PC-3 (cell line): ENCODE measurements at regions not wholly inside any gene's neighbourhood (a gene's known extent, or its start where the extent isn't known, plus 50 kb on each side); places are given as distances from the start of the nearest gene placed in this dataset.
"Not testable (repeated sequence)": the region's sequence is repeated elsewhere in the genome, so short reads cannot be mapped to it uniquely, and the experiment has no call there.

ENCODE experiments used
- ATAC-seq: fragments of 200-7000 bp; cut with Tn5 transposase; 2 replicates; pipeline ENCODE4 v1.9.1; 2020; ENCODE audit warnings: mild to moderate bottlenecking, moderate library complexity
- BruUV-seq: library from RNA; stranded (reverse); fragments of 400-500 nt; replicated peaks from 2 replicates; lab custom pipeline; 2021; lab: Mats Ljungman, UMichigan
- CTCF ChIA-PET: fragments of 300-600 bp; sonication (Branson Sonifier 250); formaldehyde crosslinking; loops from one replicate; lab custom pipeline; 2022; ENCODE audit warnings: antibody characterized with exemption; lab: Charles Lee
- POLR2A ChIA-PET: fragments of 300-600 bp; sonication (Branson Sonifier 250); formaldehyde crosslinking; loops from one replicate; lab custom pipeline; 2022; ENCODE audit warnings: antibody characterized with exemption; ENCODE audit not compliant: unreplicated experiment; lab: Charles Lee
- DNase-seq: peaks from one replicate; pipeline ENCODE4 v3.0.0-alpha.2; 2015
- H2AFZ ChIP-seq: fragments of 300-600 bp; sonication (generic); 2 replicates; pipeline ENCODE4 v1.6.0; 2016; ENCODE audit warnings: antibody characterized with exemption, low read length
- H3F3A ChIP-seq: fragments of 300-600 bp; sonication (generic); one replicate; pipeline ENCODE4 v1.6.0; 2017; ENCODE audit warnings: antibody characterized with exemption, low read length, control low read depth, mild to moderate bottlenecking; ENCODE audit not compliant: unreplicated experiment
- H3K27ac ChIP-seq: fragments of 300-600 bp; sonication (generic); 2 replicates; pipeline ENCODE4 v1.5.1; 2016; ENCODE audit warnings: mild to moderate bottlenecking, low read length
- H3K27me3 ChIP-seq: fragments of 300-600 bp; sonication (generic); 2 replicates; pipeline ENCODE4 v1.6.1; 2016; ENCODE audit warnings: low read length, mixed read lengths
- H3K36me3 ChIP-seq: fragments of 300-600 bp; sonication (generic); 2 replicates; pipeline ENCODE4 v1.6.1; 2016; ENCODE audit warnings: low read depth, mixed run types, low read length, mixed read lengths
- H3K4me1 ChIP-seq: fragments of 300-600 bp; sonication (generic); 2 replicates; pipeline ENCODE4 v1.5.1; 2016; ENCODE audit warnings: low read length; ENCODE audit not compliant: insufficient read depth
- H3K4me2 ChIP-seq: fragments of 300-600 bp; sonication (generic); 2 replicates; pipeline ENCODE4 v1.6.0; 2016; ENCODE audit warnings: low read length
- H3K4me3 ChIP-seq: fragments of 300-600 bp; sonication (generic); 2 replicates; pipeline ENCODE4 v1.5.1; 2016; ENCODE audit warnings: mild to moderate bottlenecking, low read length, mixed read lengths
- H3K79me2 ChIP-seq: fragments of 300-600 bp; sonication (generic); 2 replicates; pipeline ENCODE4 v1.6.1; 2017; ENCODE audit warnings: low read length, mixed read lengths
- H3K9ac ChIP-seq: fragments of 300-600 bp; sonication (generic); 2 replicates; pipeline ENCODE4 v1.6.0; 2016; ENCODE audit warnings: mild to moderate bottlenecking, low read length
- H3K9me2 ChIP-seq: fragments of 300-600 bp; sonication (generic); replicated peaks from 2 replicates; pipeline ENCODE4 v1.6.1; 2016; ENCODE audit warnings: mixed run types, low read length, mixed read lengths
- H3K9me3 ChIP-seq: fragments of 300-600 bp; sonication (generic); 2 replicates; pipeline ENCODE4 v1.6.1; 2016; ENCODE audit warnings: low read length, mixed read lengths
- H4K20me1 ChIP-seq: fragments of 300-600 bp; sonication (generic); 2 replicates; pipeline ENCODE4 v1.6.1; 2016; ENCODE audit warnings: low read length, mixed read lengths
- CTCF ChIP-seq: fragments of 300-600 bp; sonication (generic); conservative IDR thresholded peaks from 2 replicates; pipeline ENCODE4 v1.5.1; 2017; ENCODE audit warnings: antibody characterized with exemption, low read depth, mild to moderate bottlenecking, low read length
- EZH2 ChIP-seq: fragments of 300-600 bp; sonication (generic); IDR thresholded peaks from one replicate; pipeline ENCODE4 v1.6.1; 2017; ENCODE audit warnings: antibody characterized with exemption, mild to moderate bottlenecking, low read length; ENCODE audit not compliant: unreplicated experiment
- EZH2phosphoT487 ChIP-seq: fragments of 300-600 bp; sonication (generic); IDR thresholded peaks from 2 replicates; pipeline ENCODE4 v1.6.1; 2018; ENCODE audit warnings: mild to moderate bottlenecking, antibody characterized with exemption, low read length, borderline replicate concordance
- intact Hi-C: fragments of 100-400 bp; cut with micrococcal nuclease; formaldehyde crosslinking; loops from 2 replicates; pipeline ENCODE4 v1.9.0; 2023

GRCh38 chr12:40446385-40446784, 221.6 kb downstream of the LRRK2 start:
- Histone ChIP-seq H3K9ac (no peak overlapping the region), H3K79me2 (no peaks in the 10 kb centered on the region), H2AFZ (no peak overlapping the region), H3F3A (no peaks in the 10 kb centered on the region), H3K9me3 (no peaks in the 10 kb centered on the region), H3K9me2 (no peaks in the 10 kb centered on the region), H4K20me1 (no peaks in the 10 kb centered on the region), H3K27ac (no peak overlapping the region), H3K4me1 (no peaks in the 10 kb centered on the region), H3K4me2 (no peak overlapping the region), H3K27me3 (peaks cover 47% of the 10 kb centered on the region), H3K36me3 (no peaks in the 10 kb centered on the region), H3K4me3 (no peak overlapping the region)
- DNase-seq (peak; percentile 42), ATAC-seq (peak; percentile 43; the same call in 1 of the 2 replicates)
- ChIA-PET POLR2A (no interaction called here), CTCF (no interaction called here)
- intact Hi-C loops: no loop called here
- BruUV-seq: no TSS peak
- TF ChIP-seq EZH2phosphoT487 (no peak), EZH2 (no peak), CTCF (peak; percentile 47)

- H3K4me3 ChIP-seq, CTCF ChIA-PET, H3K9me3 ChIP-seq, H4K20me1 ChIP-seq, intact Hi-C loops, H2AFZ ChIP-seq, H3K36me3 ChIP-seq, ATAC-seq, H3F3A ChIP-seq, H3K9ac ChIP-seq, DNase-seq, H3K79me2 ChIP-seq, H3K4me2 ChIP-seq, POLR2A ChIA-PET, H3K4me1 ChIP-seq, H3K9me2 ChIP-seq, BruUV-seq, H3K27ac ChIP-seq: not testable (repeated sequence)
- peaks cover 46% of the 10 kb centered on the region for H3K27me3 ChIP-seq
Measured at GRCh38 chr12:40448523-40448922, 223.7 kb downstream of the LRRK2 start.

DNA sequence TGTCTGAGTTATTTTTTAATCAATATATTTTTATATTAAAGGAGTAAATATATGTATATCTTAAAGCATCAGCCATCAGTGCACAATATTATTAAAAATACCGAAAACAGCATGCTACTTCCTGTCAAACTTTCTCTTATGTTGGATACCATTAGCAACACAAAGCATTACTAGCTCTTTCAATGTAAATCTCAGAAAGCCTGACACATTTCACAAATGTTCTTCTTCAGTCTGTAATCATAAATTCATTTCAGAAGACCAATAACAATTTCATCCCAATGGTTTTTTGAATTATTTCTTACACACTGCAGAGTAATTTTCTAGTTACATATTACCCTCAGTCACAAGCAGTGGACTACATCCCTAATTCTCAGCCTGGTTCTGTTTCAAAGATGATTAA, 226.9 kb downstream of the LRRK2 start:
- ATAC-seq (no peak), DNase-seq (no peak)
- no peaks in the 10 kb centered on the region for H3K4me1 ChIP-seq
- no peaks in the 10 kb centered on the region for H3K9me2 ChIP-seq
- H3K36me3 ChIP-seq: no peaks in the 10 kb centered on the region
- H3K9ac ChIP-seq: no peak overlapping the region
- intact Hi-C loops: no loop called here
- POLR2A ChIA-PET: interaction anchor here (0.6 kb wide), 1 partner anchor 108 kb away, joined by 4 read pairs; no protein-coding TSS in a partner anchor
- H3K79me2 ChIP-seq: no peaks in the 10 kb centered on the region
- H3K9me3 ChIP-seq: no peaks in the 10 kb centered on the region
- H3K4me2 ChIP-seq: no peak overlapping the region
- H4K20me1 ChIP-seq: no peaks in the 10 kb centered on the region
- H3K4me3 ChIP-seq: no peak overlapping the region
- no peak overlapping the region for H3K27ac ChIP-seq
- H2AFZ ChIP-seq: no peak overlapping the region
- CTCF ChIA-PET: no interaction called here
- H3F3A ChIP-seq: no peaks in the 10 kb centered on the region
- BruUV-seq: no TSS peak
- H3K27me3 ChIP-seq: peaks cover 49% of the 10 kb centered on the region
- TF ChIP-seq EZH2phosphoT487 (no peak), EZH2 (no peak), CTCF (no peak)
